ENCODE measurements at regions not wholly inside any gene's neighbourhood (a gene's known extent, or its start where the extent isn't known, plus 50 kb on each side); places are given as distances from the start of the nearest gene placed in this dataset.

DNA sequence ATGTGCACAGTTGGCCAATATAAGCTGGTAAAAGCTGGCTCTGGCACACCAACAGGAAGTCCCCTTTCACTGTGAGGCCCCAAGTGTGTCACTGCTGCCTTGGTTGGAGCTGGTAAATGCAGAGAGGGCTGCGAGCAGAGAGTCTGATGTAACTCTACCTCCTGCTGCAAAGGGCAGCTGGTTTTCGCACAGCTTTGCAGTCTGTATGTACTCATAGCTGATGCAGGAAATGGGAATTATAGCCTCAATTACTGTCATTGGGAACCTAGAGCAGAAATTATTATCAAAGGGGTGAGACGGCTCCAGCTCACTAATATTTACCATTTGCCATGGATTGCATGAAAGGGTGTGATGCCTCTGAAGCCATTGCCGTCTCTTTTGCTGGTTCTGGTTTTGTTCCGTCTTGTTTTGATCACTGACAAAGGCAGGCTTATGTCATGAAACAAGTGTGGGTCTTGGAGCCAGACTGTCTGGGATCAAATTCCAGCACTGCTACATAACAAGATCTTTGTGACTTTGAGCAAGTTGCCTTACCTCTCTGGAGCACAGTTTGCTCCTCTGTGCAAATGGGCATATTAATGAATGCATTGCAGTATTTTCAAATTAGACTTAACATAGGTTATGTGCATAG lies 124.3 kb upstream of the SLC25A48 start:
- H4K5ac ChIP-seq (ENCODE audit: insufficient read length, low read depth, low read length): no peak overlapping the region
- H4K20me1 ChIP-seq (replicated peaks in 1 of 2; ENCODE audit: control insufficient read depth in 1 of 2, insufficient read depth in 2 of 2, low read length in 2 of 2): no peaks in the 10 kb centered on the region
- DNase-seq (ENCODE audit: low read depth in 1 of 2, low spot score in 2 of 2): no peak
- no peaks in the 10 kb centered on the region; the same call in 1 of the 2 replicates for H3K79me1 ChIP-seq (ENCODE audit: low read depth, low read length)
- peaks cover 0 to 3% (median 0%) of the 10 kb centered on the region in 4 experiments; a peak in 1 of 7 replicates for H3K4me1 ChIP-seq (replicated peaks in 1 of 4; ENCODE audit: control insufficient read depth in 3 of 4, insufficient read depth in 4 of 4, low read length in 3 of 4)
- no peak overlapping the region for H3K9ac ChIP-seq (replicated peaks in 1 of 4; ENCODE audit: extremely low read depth in 1 of 4, low read depth in 3 of 4, low read length in 3 of 4)
- H2BK12ac ChIP-seq (ENCODE audit: low read depth, low read length): no peak overlapping the region; the same call in 1 of the 2 replicates
- H2BK15ac ChIP-seq (ENCODE audit: low read length): no peak overlapping the region
- H3K23ac ChIP-seq (ENCODE audit: insufficient read length): no peak overlapping the region
- no peak overlapping the region for H3K4me3 ChIP-seq (ENCODE audit: extremely low read depth in 1 of 4, insufficient read depth in 2 of 4, low read depth in 3 of 4, low read length in 4 of 4)
- no peaks in the 10 kb centered on the region for H3K23me2 ChIP-seq (ENCODE audit: low read depth, low read length)
- no peak overlapping the region for H3K27ac ChIP-seq (ENCODE audit: low read depth, low read length)
- no peaks in the 10 kb centered on the region for H3K79me2 ChIP-seq (ENCODE audit: control insufficient read depth in 1 of 2, insufficient read depth in 2 of 2, low read length in 2 of 2)
- H3K56ac ChIP-seq (replicated peaks; ENCODE audit: insufficient read length, low read depth, low read length): no peak overlapping the region
- H3K18ac ChIP-seq (ENCODE audit: extremely low read depth, low read length): no peak overlapping the region
- WGBS, 2 experiments (ENCODE audit: extremely low coverage in 1 of 2, insufficient coverage in 1 of 2, insufficient read length in 1 of 2, insufficient replicate concordance in 2 of 2, low coverage in 1 of 2, low lambda C conversion rate in 2 of 2, missing lambda C conversion rate in 1 of 2): 82% methylated on average over 5 of the region's 5 CpGs; no CpG with 5 or more reads in 1 of the 2 experiments
- no peaks in the 10 kb centered on the region for H3K36me3 ChIP-seq (ENCODE audit: control insufficient read depth in 2 of 4, insufficient read depth in 4 of 4, low read length in 3 of 4)
- H2AK5ac ChIP-seq (ENCODE audit: low read depth, low read length): no peak overlapping the region
- no peaks in the 10 kb centered on the region for H3K9me3 ChIP-seq (ENCODE audit: insufficient read depth in 2 of 2, low read depth in 1 of 2, low read length in 1 of 2)
- H4K8ac ChIP-seq (ENCODE audit: extremely low read depth, insufficient read depth, low read length): no peak overlapping the region
- H4K91ac ChIP-seq (replicated peaks; ENCODE audit: insufficient read length, low read length): no peak overlapping the region
- H2BK5ac ChIP-seq (ENCODE audit: low read depth, low read length): no peak overlapping the region
- no peak overlapping the region for H2BK20ac ChIP-seq (ENCODE audit: low read length)
- CTCF ChIA-PET (ENCODE audit: partially characterized antibody): interaction anchor here (0.6 to 2.2 kb wide), 8 partner anchors 10 to 155 kb away, joined by 3 to 9 read pairs (median 4); no protein-coding TSS in a partner anchor
- H3K14ac ChIP-seq (ENCODE audit: insufficient read length): no peak overlapping the region
- no peak overlapping the region for H3K4ac ChIP-seq (replicated peaks; ENCODE audit: insufficient read length, low read depth, low read length)
- POLR2A ChIA-PET (ENCODE audit: partially characterized antibody): no interaction called here
- peak overlapping the region; percentile 82; the same call in 1 of the 2 replicates for H2AFZ ChIP-seq (ENCODE audit: low read length)
- H2BK120ac ChIP-seq (replicated peaks; ENCODE audit: low read depth, low read length): no peak overlapping the region
- FAIRE-seq: no peak
- H3K27me3 ChIP-seq (replicated peaks in 1 of 4; ENCODE audit: control insufficient read depth in 3 of 4, extremely low read depth in 1 of 4, insufficient read depth in 3 of 4, low read length in 3 of 4): no peaks in the 10 kb centered on the region
- no peak overlapping the region for H3K4me2 ChIP-seq (ENCODE audit: insufficient read depth in 1 of 2, low read depth in 2 of 2, low read length in 2 of 2)
- TF ChIP-seq EP300 (IDR thresholded peaks at IDR 0.05; ENCODE audit: borderline replicate concordance in 1 of 2, low read depth in 2 of 2, low read length in 2 of 2) (no peak), EZH2 (IDR thresholded peaks at IDR 0.05; ENCODE audit: low read depth, low read length, severe bottlenecking) (no peak), ZNF274 (IDR thresholded peaks at IDR 0.05; ENCODE audit: borderline replicate concordance, extremely low read depth, low read length) (no peak), HDAC6 (IDR thresholded peaks at IDR 0.05; ENCODE audit: low read depth, low read length) (no peak), TAF1 (IDR thresholded peaks at IDR 0.05; ENCODE audit: low read depth, low read length) (no peak), GABPA (IDR thresholded peaks at IDR 0.05; ENCODE audit: borderline replicate concordance, insufficient read depth, low read length) (no peak), MAFK (IDR thresholded peaks at IDR 0.05; ENCODE audit: low read depth, low read length) (no peak), SIX5 (IDR thresholded peaks at IDR 0.05; ENCODE audit: low read depth, low read length) (no peak)

Measured in H1 (cell line).